HAP-1 (cell line): ENCODE measurements at regions not wholly inside any gene's neighbourhood (a gene's known extent, or its start where the extent isn't known, plus 50 kb on each side); places are given as distances from the start of the nearest gene placed in this dataset.

ENCODE experiments used
- DNase-seq, 2 experiments: peaks; one replicate each; pipeline ENCODE4 v3.0.0-alpha.2; 2016 to 2020; ENCODE audit warnings: low spot score in 2 of 2
- H3K27me3 ChIP-seq: fragments of 250-450 bp; sonication (Bioruptor Pico); 2 replicates; pipeline ENCODE4 v1.5.1; 2020; ENCODE audit warnings: low read depth, mild to moderate bottlenecking, moderate library complexity
- H3K36me3 ChIP-seq: fragments of 250-450 bp; sonication (Bioruptor Pico); replicated peaks from 2 replicates; pipeline ENCODE4 v1.5.1; 2020; ENCODE audit warnings: mild to moderate bottlenecking
- H3K4me1 ChIP-seq: fragments of 250-450 bp; sonication (Bioruptor Pico); 2 replicates; pipeline ENCODE4 v1.5.1; 2020; ENCODE audit warnings: mild to moderate bottlenecking
- H3K4me3 ChIP-seq: fragments of 250-450 bp; sonication (Bioruptor Pico); 2 replicates; pipeline ENCODE4 v1.5.1; 2020; ENCODE audit warnings: mild to moderate bottlenecking, moderate library complexity
- H3K9me3 ChIP-seq: fragments of 250-450 bp; sonication (Bioruptor Pico); 2 replicates; pipeline ENCODE4 v1.5.1; 2020; ENCODE audit warnings: mild to moderate bottlenecking, moderate library complexity
- in situ Hi-C: fragments of 300-500 bp; cut with MboI; formaldehyde crosslinking; loops from 3 replicates; pipeline ENCODE4 v1.14.3; 2020; ENCODE audit warnings: low sequenced_read_pairs, inconsistent platforms, mixed read lengths

DNA sequence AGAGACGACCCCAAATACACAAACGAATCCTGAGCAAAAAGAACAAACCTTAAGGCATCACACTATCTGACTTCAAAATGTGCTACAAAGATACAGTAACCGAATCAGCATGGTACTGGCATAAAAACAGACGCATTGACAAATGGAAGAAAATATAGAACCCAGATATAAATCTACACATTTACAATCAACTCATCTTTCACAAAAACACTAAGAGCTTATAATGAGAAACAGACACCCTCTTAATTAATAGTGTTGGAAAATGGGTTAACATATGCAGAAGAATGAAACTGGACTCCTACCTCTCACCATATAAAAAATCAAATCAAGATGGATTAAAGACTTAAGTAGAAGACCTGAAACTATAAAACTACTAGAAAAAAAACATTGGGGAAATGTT lies 130.3 kb upstream of the DCBLD2 start:
- Histone ChIP-seq H3K9me3 (no peaks in the 10 kb centered on the region), H3K36me3 (no peaks in the 10 kb centered on the region), H3K27me3 (no peaks in the 10 kb centered on the region), H3K4me3 (no peak overlapping the region), H3K4me1 (no peaks in the 10 kb centered on the region)
- in situ Hi-C loops, result no loop called here
- no peak for DNase-seq

DNA sequence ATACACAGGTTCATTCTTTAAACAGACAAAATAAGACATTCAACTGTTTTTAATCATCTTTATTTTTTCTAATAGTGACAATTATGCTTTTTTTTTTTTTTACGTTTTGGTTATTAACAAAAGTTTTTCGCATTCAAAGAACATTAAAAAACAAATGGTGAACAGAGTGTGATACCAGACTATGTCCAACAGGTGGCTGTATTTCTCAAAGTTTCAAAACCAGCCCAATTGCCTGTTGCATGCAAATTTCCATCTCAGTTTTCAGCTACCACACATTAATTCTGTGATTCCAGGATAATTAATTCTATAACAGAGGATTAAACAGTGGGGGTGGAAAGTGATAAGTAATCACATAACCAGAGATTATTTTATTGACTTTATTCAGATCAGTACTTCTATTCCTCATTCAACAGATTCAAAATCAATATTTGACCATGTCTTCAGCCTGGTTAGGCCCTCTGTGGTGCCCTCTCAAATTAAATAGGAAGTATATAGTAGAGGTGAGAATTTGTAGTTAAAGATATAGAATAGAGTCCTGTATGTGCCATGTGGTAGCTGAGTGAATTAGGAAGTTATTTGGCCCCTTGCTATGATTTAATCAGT lies 122.2 kb upstream of the DCBLD2 start:
- in situ Hi-C loops, result loop anchor here (10.0 to 25.0 kb wide), 2 partner anchors 151 to 739 kb away; no protein-coding TSS in a partner anchor
- no peaks in the 10 kb centered on the region for H3K27me3 ChIP-seq
- H3K9me3 ChIP-seq, result no peaks in the 10 kb centered on the region
- peak in 1 of 2 experiments; percentile 21 for DNase-seq
- H3K4me1 ChIP-seq, result no peaks in the 10 kb centered on the region
- H3K4me3 ChIP-seq, result no peak overlapping the region
- H3K36me3 ChIP-seq, result no peaks in the 10 kb centered on the region

DNA sequence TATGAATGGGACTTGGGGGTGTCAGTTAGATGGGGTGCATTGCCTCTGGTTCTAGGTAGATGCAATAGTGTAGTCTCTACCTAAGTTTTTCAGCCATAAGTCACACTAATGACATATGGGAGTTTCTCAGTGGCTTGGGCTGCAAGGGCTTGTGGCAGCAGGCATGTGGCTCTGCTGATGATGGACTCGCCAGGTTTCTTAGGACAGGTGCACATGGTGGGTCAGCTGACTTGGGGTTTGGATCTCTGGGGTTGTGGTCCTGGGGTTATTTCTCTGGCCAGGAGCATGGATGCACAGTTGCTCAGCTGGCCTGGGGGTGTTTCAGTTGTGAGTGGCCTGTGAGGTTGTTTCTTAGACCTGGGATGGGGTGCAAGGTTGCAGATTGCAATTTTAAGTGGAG lies 120.0 kb upstream of the DCBLD2 start:
- H3K9me3 ChIP-seq, result no peaks in the 10 kb centered on the region
- H3K27me3 ChIP-seq, result no peaks in the 10 kb centered on the region
- no peak overlapping the region for H3K4me3 ChIP-seq
- in situ Hi-C loops, result loop anchor here (10.0 to 25.0 kb wide), 2 partner anchors 153 to 741 kb away; no protein-coding TSS in a partner anchor
- DNase-seq, result no peak
- no peaks in the 10 kb centered on the region for H3K36me3 ChIP-seq
- no peaks in the 10 kb centered on the region for H3K4me1 ChIP-seq

DNA sequence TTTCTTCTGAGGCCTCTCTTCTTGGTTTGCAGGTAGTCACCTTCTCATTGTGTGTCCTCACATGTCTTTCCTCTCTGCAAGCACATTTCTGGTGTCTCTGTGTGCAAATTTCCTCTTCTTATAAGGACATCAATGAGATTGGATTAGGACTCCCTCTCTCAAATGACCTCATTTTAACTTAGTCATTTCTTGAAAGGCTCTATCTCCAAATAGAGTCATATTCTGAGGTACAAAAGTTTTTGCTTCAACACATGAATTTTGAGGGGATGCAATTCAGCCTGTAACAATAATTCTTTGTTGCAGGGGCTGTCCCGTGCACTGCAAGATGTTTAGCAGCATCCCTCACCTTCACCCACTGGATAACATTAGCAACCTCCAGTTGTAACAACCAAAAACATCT lies 115.0 kb upstream of the DCBLD2 start:
- in situ Hi-C loops, result loop anchor here (25.0 kb wide), 1 partner anchor 746 kb away; no protein-coding TSS in a partner anchor

DNA sequence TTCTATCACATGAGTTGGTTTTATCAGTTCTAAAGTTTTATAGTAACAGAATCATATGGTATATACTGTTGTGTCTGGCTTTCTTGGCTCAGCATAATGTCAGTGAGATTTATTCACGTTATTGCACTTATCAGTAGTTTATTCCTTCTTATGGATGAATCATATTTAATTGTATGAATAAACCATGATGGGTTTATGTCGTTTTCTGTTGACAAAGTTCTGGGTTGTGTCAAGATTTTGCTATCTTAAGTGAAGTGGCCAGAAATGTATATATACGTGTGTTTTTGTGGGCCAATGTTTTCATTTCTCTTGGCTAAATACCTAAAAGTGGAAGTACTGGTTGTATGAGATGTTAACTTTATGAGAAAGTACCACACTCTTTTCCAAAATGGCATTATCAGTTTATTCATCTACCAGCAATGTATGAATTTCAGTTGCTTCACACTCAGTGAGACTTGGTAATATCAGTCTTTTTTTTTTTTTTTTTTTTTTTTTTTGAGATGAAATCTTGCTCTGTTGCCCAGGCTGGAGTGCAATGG lies 112.4 kb upstream of the DCBLD2 start:
- no peaks in the 10 kb centered on the region for H3K4me1 ChIP-seq
- 0 out of 2 replicates have a peak, but pooled peaks cover 2% of the 10 kb centered on the region for H3K27me3 ChIP-seq
- H3K36me3 ChIP-seq, result no peaks in the 10 kb centered on the region
- no peak for DNase-seq
- H3K9me3 ChIP-seq, result no peaks in the 10 kb centered on the region
- H3K4me3 ChIP-seq, result no peak overlapping the region
- in situ Hi-C loops, result loop anchor here (25.0 kb wide), 1 partner anchor 748 kb away; no protein-coding TSS in a partner anchor

More for the DNA sequence above, 115.0 kb upstream of the DCBLD2 start:
- Histone ChIP-seq H3K4me3 (no peak overlapping the region), H3K27me3 (no peaks in the 10 kb centered on the region), H3K9me3 (no peaks in the 10 kb centered on the region), H3K4me1 (no peaks in the 10 kb centered on the region), H3K36me3 (no peaks in the 10 kb centered on the region)
- DNase-seq, result no peak

DNA sequence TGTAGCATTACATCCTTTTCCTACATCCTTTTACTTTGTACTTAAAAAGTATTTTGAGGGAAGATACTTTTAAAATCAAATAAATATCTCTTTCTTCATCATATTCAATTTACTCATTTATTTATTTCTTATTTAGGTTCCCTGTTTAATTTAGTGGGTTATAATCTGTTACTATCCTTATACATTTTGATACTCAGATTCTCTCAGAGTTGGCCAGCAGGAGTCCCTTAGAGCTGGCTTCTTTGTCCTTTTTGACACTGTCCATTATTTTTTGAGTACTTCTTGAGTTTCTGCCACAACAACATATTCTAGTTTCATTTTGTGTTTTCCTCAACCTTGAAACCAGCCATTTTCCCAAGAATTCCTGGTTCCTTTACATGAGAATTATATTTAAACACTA lies 111.6 kb upstream of the DCBLD2 start:
- no peak overlapping the region for H3K4me3 ChIP-seq
- DNase-seq, result no peak
- in situ Hi-C loops, result loop anchor here (25.0 kb wide), 1 partner anchor 749 kb away; no protein-coding TSS in a partner anchor
- H3K9me3 ChIP-seq, result no peaks in the 10 kb centered on the region
- no peaks in the 10 kb centered on the region for H3K4me1 ChIP-seq
- H3K36me3 ChIP-seq, result no peaks in the 10 kb centered on the region
- H3K27me3 ChIP-seq, result 0 out of 2 replicates have a peak, but pooled peaks cover 2% of the 10 kb centered on the region

DNA sequence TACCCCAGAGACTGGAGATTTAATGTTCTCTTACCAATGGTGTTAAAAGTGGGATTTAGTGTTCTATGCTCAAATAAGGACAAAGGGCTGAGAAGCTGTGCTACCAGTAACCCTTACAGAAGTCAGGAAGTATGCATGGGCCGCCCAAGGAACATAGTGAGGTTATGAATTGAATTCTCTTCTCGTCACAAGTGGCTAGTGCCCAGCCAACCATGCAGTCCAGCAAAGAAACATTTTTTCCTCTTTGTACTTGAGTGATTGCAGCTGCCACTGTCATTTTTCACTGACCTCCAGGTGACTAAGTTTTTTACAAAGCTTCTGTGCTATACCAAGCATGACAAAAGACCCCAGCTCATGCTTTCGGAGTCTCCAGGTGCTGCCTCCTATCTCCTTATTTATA lies 110.6 kb upstream of the DCBLD2 start:
- Histone ChIP-seq H3K4me1 (no peaks in the 10 kb centered on the region), H3K36me3 (no peaks in the 10 kb centered on the region), H3K27me3 (0 out of 2 replicates have a peak, but pooled peaks cover 2% of the 10 kb centered on the region), H3K4me3 (no peak overlapping the region), H3K9me3 (no peaks in the 10 kb centered on the region)
- in situ Hi-C loops, result loop anchor here (25.0 kb wide), 1 partner anchor 750 kb away; no protein-coding TSS in a partner anchor
- DNase-seq, result no peak

DNA sequence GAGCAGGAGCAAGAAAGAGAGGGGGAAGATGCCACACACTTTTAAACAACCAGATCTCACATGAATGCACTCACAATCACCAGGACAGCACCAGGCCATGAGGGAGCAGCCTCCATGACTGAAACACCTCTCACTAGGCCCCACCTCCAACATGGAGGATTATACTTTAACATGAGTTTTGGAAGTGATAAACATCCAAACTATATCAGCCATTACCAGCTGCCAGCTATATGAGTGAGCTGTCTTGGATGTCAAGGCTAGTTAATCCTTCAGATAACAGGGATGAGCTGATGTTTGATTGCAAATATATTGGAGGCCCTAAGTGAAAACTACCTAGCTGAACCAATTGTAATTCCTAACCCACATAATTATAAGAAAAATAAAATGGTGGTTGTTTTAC lies 108.4 kb upstream of the DCBLD2 start:
- Histone ChIP-seq H3K9me3 (no peaks in the 10 kb centered on the region), H3K27me3 (0 out of 2 replicates have a peak, but pooled peaks cover 2% of the 10 kb centered on the region), H3K36me3 (no peaks in the 10 kb centered on the region), H3K4me3 (no peak overlapping the region), H3K4me1 (no peaks in the 10 kb centered on the region)
- no peak for DNase-seq
- in situ Hi-C loops, result loop anchor here (25.0 kb wide), 1 partner anchor 752 kb away; no protein-coding TSS in a partner anchor

DNA sequence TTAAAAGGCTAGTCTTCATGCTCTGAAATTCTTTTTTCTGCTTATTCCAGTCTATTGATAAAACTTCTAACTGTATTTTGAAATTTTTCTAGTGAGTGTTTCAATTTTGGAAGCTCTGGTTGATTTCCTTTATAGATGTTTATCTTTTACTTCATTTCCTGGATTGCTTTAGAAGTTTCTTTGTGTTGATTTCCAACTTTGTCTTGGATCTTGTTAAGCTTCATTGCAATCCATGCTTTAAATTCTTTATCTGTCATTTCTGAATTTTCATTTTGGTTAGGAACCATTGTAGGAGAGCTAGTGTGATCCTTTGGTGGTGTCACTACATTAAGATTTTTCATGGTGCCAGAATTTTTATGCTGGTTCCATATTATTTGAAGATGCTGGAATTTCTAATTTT lies 105.2 kb upstream of the DCBLD2 start:
- H3K4me1 ChIP-seq, result no peaks in the 10 kb centered on the region
- H3K36me3 ChIP-seq, result no peaks in the 10 kb centered on the region
- no peak overlapping the region for H3K4me3 ChIP-seq
- 0 out of 2 replicates have a peak, but pooled peaks cover 2% of the 10 kb centered on the region for H3K27me3 ChIP-seq
- in situ Hi-C loops, result loop anchor here (25.0 kb wide), 1 partner anchor 756 kb away; no protein-coding TSS in a partner anchor
- no peak for DNase-seq
- H3K9me3 ChIP-seq, result no peaks in the 10 kb centered on the region

DNA sequence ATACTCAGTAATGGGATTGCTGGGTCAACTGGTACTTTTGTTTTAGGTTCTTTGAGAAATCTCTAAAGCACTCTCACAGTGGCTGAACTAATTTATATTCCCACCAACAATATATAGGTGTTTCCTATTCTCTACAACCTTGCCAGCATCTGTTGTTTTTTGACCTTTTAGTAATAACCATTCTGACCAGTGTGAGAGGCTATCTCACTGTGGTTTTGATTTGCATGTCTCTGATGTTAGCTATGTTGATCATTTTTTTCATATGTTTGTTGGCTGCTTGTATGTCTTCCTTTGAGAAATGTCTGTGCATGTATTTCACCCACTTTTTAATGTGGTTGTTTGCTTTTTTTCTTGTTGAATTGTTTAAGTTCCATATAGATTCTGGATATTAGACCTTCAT lies 98.2 kb upstream of the DCBLD2 start:
- Histone ChIP-seq H3K4me3 (no peak overlapping the region), H3K27me3 (0 out of 2 replicates have a peak, but pooled peaks cover 3% of the 10 kb centered on the region), H3K9me3 (no peaks in the 10 kb centered on the region), H3K4me1 (peaks cover 5% of the 10 kb centered on the region), H3K36me3 (no peaks in the 10 kb centered on the region)
- in situ Hi-C loops, result loop anchor here (10.0 to 25.0 kb wide), 2 partner anchors 395 to 763 kb away; no protein-coding TSS in a partner anchor
- no peak for DNase-seq

DNA sequence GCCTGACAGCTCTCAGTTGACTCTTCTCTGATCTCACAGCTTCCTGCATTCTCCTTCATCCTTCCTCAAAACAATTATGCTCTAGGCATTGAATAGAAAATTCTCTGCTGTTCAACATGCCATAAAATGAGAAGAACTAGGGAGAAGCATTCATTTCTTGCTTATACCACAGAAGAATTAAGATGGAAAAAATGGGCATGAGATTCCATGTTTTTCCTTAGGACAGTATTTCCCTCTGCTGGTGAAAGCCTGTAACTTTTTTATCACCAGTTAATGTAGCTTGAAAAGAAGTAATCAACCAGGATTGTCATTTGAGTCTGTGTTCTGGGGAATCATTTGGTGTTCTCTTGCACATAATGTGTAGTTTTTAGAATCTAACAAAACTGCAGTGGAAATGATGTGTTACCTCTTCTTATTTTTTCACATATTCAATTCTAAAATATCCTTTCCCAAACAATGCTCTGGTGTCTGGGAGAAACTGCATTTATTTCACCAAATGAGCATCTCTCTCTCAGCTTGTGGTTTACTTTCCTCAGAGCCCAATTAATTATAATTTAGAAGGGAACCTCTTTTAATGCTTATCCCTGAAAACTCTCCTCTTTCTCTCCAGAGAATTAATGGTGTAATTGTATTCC lies 92.8 kb upstream of the DCBLD2 start:
- in situ Hi-C loops, result loop anchor here (5.0 to 10.0 kb wide), 2 partner anchors 177 to 389 kb away; no protein-coding TSS in a partner anchor

DNA sequence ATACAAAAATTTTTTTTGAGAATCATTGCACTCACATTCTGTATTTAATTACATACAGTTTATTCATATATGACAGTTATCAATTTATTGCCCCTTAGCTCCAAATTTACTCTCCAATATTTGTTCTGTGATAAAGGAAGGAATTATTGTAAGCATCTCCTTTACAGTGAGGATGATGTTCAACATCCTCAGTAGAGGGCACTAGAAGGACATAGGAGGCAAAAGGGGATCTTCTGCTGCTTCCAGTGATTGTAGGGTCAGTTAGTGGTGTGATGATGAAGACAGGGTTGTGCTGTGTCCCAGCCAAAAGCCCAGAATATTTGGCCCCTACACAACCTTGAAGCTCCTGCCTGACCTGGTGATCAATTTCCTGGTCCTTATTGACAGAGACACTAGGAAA lies 89.9 kb upstream of the DCBLD2 start:
- H3K4me1 ChIP-seq, result no peaks in the 10 kb centered on the region; the same call in 1 of the 2 replicates
- H3K27me3 ChIP-seq, result 0 out of 2 replicates have a peak, but pooled peaks cover 6% of the 10 kb centered on the region
- no peaks in the 10 kb centered on the region for H3K36me3 ChIP-seq
- H3K4me3 ChIP-seq, result no peak overlapping the region
- in situ Hi-C loops, result loop anchor here (5.0 to 10.0 kb wide), 2 partner anchors 174 to 387 kb away; no protein-coding TSS in a partner anchor
- DNase-seq, result no peak
- no peaks in the 10 kb centered on the region for H3K9me3 ChIP-seq

More for the DNA sequence above, 92.8 kb upstream of the DCBLD2 start:
- Histone ChIP-seq H3K9me3 (no peaks in the 10 kb centered on the region), H3K4me3 (no peak overlapping the region), H3K4me1 (peaks cover 5% of the 10 kb centered on the region), H3K27me3 (0 out of 2 replicates have a peak, but pooled peaks cover 6% of the 10 kb centered on the region), H3K36me3 (no peaks in the 10 kb centered on the region)
- DNase-seq, result peak in 1 of 2 experiments; percentile 31

DNA sequence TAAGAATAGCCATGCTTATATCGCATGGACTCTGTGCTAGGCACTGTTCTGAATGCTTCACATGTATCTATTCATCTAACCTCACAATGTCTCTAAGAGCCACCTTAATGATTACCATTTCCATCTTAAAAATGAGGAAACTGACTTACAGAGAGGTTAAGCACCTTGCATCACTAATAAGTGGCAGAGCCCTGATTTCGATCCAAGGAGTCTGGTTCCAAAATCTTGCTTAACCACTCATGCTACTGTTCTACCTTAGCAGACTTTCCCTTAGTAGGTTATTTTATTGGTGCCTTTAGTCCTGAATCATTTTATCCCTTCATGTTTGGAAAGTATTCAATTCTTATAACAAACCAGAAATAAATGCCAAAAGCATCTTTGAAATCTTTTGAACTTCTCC lies 89.2 kb upstream of the DCBLD2 start:
- in situ Hi-C loops, result loop anchor here (5.0 to 10.0 kb wide), 2 partner anchors 173 to 386 kb away; no protein-coding TSS in a partner anchor
- no peaks in the 10 kb centered on the region for H3K36me3 ChIP-seq
- H3K4me3 ChIP-seq, result no peak overlapping the region
- no peaks in the 10 kb centered on the region for H3K4me1 ChIP-seq
- 0 out of 2 replicates have a peak, but pooled peaks cover 6% of the 10 kb centered on the region for H3K27me3 ChIP-seq
- no peak for DNase-seq
- no peaks in the 10 kb centered on the region for H3K9me3 ChIP-seq
